ENCODE measurements at regions not wholly inside any gene's neighbourhood (a gene's known extent, or its start where the extent isn't known, plus 50 kb on each side); places are given as distances from the start of the nearest gene placed in this dataset.

DNA sequence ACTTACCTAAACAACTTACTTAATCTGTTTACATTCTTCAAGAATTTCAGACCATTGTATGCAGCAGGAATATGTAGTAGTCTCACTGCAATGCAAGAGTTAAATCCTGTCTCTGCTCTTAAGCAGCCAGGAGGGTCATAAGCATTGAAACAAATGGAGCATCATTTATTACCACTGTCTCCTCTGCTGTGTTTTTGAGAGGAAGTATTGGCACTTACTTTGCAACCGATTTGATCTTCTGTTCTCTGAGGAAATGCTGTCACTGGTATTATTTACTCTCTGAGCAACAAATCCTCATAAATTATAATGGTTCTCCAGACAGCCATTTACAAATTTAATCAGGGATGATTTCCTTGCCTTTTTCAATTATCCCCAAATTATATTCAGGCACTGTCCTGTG, 1367.1 kb downstream of the STIM2 start:
- no peak for DNase-seq
- Histone ChIP-seq H3K4me1 (no peaks in the 10 kb centered on the region), H3K9me3 (replicated peaks) (no peaks in the 10 kb centered on the region), H3K27me3 (ENCODE audit: low read depth) (no peaks in the 10 kb centered on the region), H3K27ac (replicated peaks) (no peak overlapping the region), H3K36me3 (no peaks in the 10 kb centered on the region), H3K4me3 (no peak overlapping the region)
- intact Hi-C loops (cut with micrococcal nuclease), result no loop called here
- TF ChIP-seq, protein P1, sequence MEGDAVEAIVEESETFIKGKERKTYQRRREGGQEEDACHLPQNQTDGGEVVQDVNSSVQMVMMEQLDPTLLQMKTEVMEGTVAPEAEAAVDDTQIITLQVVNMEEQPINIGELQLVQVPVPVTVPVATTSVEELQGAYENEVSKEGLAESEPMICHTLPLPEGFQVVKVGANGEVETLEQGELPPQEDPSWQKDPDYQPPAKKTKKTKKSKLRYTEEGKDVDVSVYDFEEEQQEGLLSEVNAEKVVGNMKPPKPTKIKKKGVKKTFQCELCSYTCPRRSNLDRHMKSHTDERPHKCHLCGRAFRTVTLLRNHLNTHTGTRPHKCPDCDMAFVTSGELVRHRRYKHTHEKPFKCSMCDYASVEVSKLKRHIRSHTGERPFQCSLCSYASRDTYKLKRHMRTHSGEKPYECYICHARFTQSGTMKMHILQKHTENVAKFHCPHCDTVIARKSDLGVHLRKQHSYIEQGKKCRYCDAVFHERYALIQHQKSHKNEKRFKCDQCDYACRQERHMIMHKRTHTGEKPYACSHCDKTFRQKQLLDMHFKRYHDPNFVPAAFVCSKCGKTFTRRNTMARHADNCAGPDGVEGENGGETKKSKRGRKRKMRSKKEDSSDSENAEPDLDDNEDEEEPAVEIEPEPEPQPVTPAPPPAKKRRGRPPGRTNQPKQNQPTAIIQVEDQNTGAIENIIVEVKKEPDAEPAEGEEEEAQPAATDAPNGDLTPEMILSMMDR (IDR thresholded peaks at IDR 0.05; ENCODE audit: borderline replicate concordance), result no peak

DNA sequence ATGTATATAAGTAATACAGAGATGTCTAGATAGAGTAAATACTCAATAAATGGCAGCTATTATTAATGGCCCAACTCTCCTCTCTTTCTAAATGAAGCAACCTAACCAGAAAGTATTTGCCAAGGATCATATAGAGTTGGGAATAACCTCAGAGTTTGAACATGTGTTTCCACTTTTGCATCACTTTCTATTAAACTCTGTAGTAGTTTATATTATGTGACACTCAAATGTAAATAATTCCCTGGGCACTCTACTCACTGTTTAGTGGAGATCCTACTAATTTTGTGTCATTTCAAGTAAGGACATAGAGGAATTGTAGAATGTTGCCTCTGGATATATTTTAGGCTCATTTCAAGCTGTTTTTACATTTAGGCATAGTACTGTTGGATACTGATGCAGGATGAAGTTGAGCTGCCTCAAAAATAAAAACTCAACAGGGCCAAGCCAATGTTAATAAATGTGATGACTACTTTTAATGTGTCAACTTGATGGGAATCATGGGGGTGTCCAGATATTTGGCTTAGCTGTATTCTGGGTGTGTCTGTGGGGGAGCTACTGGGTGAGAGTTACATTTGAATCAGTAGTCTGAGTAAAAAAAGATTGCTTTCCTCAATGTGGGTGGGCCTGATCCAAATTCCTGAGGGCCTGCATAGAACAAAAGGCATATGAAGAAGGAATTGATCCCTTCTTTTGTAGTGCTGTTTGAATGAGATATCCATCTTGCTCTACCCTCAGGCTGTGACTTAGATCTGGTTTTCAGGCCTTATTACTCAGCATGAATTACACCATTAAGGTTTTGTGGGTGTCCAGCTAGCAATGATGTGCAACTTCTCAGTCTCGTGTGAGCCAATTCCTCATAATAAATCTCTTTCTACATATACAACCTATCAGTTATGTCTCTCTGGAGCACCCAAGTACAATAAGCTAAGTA, 1368.2 kb downstream of the STIM2 start:
- Histone ChIP-seq H3K27ac (replicated peaks) (no peak overlapping the region), H3K4me1 (no peaks in the 10 kb centered on the region), H3K4me3 (no peak overlapping the region), H3K9me3 (replicated peaks) (no peaks in the 10 kb centered on the region), H3K36me3 (no peaks in the 10 kb centered on the region), H3K27me3 (ENCODE audit: low read depth) (no peaks in the 10 kb centered on the region)
- no peak for DNase-seq
- intact Hi-C loops (cut with micrococcal nuclease), result no loop called here
- TF ChIP-seq, protein P1 (IDR thresholded peaks at IDR 0.05; ENCODE audit: borderline replicate concordance), result no peak

DNA sequence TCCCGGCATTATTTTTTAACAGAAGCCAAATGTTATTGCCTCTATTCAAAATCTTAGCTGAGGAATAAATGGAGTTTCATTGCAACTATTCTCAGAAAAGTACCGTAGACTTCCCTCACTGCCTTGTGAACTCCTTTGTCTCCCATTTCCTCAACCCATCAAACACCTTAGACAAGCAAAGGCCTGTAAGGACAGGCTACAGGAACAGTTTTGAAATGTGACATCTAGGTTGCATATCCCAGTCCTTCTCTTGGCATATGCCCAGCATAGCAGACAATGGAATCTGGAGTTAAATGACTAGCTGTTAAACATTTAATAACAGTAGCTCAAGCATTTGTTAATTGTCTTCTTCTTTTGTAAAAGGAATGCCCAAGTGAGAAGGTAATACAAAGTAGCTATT, 1371.7 kb downstream of the STIM2 start:
- no peaks in the 10 kb centered on the region for H3K36me3 ChIP-seq
- H3K4me1 ChIP-seq, result no peaks in the 10 kb centered on the region
- H3K27ac ChIP-seq (replicated peaks), result no peak overlapping the region
- no peaks in the 10 kb centered on the region for H3K9me3 ChIP-seq (replicated peaks)
- H3K27me3 ChIP-seq (ENCODE audit: low read depth), result no peaks in the 10 kb centered on the region
- TF ChIP-seq, protein P1 (IDR thresholded peaks at IDR 0.05; ENCODE audit: borderline replicate concordance), result no peak
- intact Hi-C loops (cut with micrococcal nuclease), result no loop called here
- no peak overlapping the region for H3K4me3 ChIP-seq
- no peak for DNase-seq

DNA sequence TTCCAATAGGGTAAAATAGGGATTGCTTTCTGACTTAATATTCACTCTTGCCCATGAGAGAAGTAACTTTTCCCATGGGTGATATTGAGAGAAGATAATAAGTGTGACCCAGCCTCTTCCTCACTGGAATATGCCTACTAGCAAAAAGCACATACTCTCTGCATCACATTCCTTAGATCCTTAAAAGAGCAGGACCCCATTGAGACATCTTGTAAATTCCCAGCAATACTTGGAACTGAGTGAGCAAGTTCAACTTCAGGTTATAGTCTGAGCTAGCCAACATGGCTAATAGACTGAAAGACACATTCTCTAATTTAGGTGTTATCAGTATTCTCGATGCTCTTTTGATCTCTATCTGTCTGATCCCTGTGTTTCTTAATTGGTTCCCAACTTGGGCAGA, 1372.3 kb downstream of the STIM2 start:
- TF ChIP-seq, protein P1 (IDR thresholded peaks at IDR 0.05; ENCODE audit: borderline replicate concordance), result no peak
- Histone ChIP-seq H3K4me3 (no peak overlapping the region), H3K27me3 (ENCODE audit: low read depth) (no peaks in the 10 kb centered on the region), H3K36me3 (no peaks in the 10 kb centered on the region), H3K4me1 (no peaks in the 10 kb centered on the region), H3K27ac (replicated peaks) (no peak overlapping the region), H3K9me3 (replicated peaks) (no peaks in the 10 kb centered on the region)
- DNase-seq, result no peak
- intact Hi-C loops (cut with micrococcal nuclease), result no loop called here

DNA sequence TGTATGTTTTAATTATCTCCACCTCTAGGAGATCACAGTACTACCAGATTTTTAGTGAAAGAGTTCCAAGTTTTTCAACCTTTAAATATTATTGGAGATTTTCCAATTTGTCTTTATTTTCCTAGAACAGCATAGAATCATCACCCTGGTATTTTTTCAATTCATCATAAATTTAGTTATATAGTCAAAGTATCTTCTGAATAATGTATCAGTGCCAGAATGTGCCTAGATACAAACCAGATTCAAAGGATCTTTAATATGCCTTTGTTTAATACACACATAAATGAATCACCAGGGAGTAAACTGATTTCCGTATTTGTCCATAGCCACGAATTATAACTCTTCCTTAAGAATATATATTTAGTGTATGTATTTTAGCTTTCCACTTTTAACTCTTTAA, 1373.1 kb downstream of the STIM2 start:
- Histone ChIP-seq H3K4me1 (no peaks in the 10 kb centered on the region), H3K4me3 (no peak overlapping the region), H3K36me3 (no peaks in the 10 kb centered on the region), H3K9me3 (replicated peaks) (no peaks in the 10 kb centered on the region), H3K27ac (replicated peaks) (no peak overlapping the region), H3K27me3 (ENCODE audit: low read depth) (no peaks in the 10 kb centered on the region)
- intact Hi-C loops (cut with micrococcal nuclease), result no loop called here
- TF ChIP-seq, protein P1 (IDR thresholded peaks at IDR 0.05; ENCODE audit: borderline replicate concordance), result no peak
- no peak for DNase-seq
